Panc1 (cell line): ENCODE measurements at regions not wholly inside any gene's neighbourhood (a gene's known extent, or its start where the extent isn't known, plus 50 kb on each side); places are given as distances from the start of the nearest gene placed in this dataset.

Experiments
- ATAC-seq: fragments of 200-7000 bp; cut with Tn5 transposase; 2 replicates; pipeline ENCODE4 v1.9.1; 2020; ENCODE audit warnings: mild to moderate bottlenecking, moderate library complexity
- BruUV-seq: library from RNA; stranded (reverse); fragments of 400-500 nt; replicated peaks from 2 replicates; lab custom pipeline; 2021; lab: Mats Ljungman, UMichigan
- CTCF ChIA-PET: fragments of 300-600 bp; sonication (Branson Sonifier 250); formaldehyde crosslinking; loops from one replicate; lab custom pipeline; 2022; ENCODE audit warnings: antibody characterized with exemption; lab: Charles Lee
- POLR2A ChIA-PET: fragments of 300-600 bp; sonication (Branson Sonifier 250); formaldehyde crosslinking; loops from one replicate; lab custom pipeline; 2022; ENCODE audit warnings: antibody characterized with exemption; lab: Charles Lee
- DNase-seq: peaks from one replicate; pipeline ENCODE4 v3.0.0-alpha.2; 2010; ENCODE audit warnings: low read depth, low spot score
- H3K27ac ChIP-seq: 2 replicates; pipeline ENCODE4 v1.5.1; 2011; ENCODE audit warnings: mild to moderate bottlenecking, low read length, inconsistent platforms
- H3K27me3 ChIP-seq: fragments of 200-500 bp; sonication (Bioruptor generic); 2 replicates; pipeline ENCODE4 v1.6.0; 2014; ENCODE audit warnings: low read length, inconsistent platforms; ENCODE audit not compliant: control insufficient read depth, insufficient read depth
- H3K36me3 ChIP-seq: fragments of 200-500 bp; sonication (Bioruptor generic); 2 replicates; pipeline ENCODE4 v1.5.1; 2014; ENCODE audit warnings: inconsistent platforms, mild to moderate bottlenecking, low read length, moderate library complexity; ENCODE audit not compliant: control insufficient read depth, insufficient read depth
- H3K4me1 ChIP-seq: 2 replicates; pipeline ENCODE4 v1.5.1; 2011; ENCODE audit warnings: inconsistent platforms, mild to moderate bottlenecking, low read length, moderate library complexity; ENCODE audit not compliant: control insufficient read depth, insufficient read depth
- H3K4me3 ChIP-seq, 2 experiments: 2 replicates each; pipeline ENCODE4 v1.5.1; 2011 to 2012; ENCODE audit warnings: low read depth in 2 of 2, low read length in 2 of 2, mild to moderate bottlenecking in 2 of 2, inconsistent platforms in 1 of 2, moderate library complexity in 1 of 2
- H3K9me3 ChIP-seq: fragments of 200-500 bp; sonication (Bioruptor generic); 2 replicates; pipeline ENCODE4 v1.5.1; 2014; ENCODE audit warnings: low read depth, mild to moderate bottlenecking, inconsistent platforms, low read length, moderate library complexity; ENCODE audit not compliant: control insufficient read depth, insufficient read depth
- CTCF ChIP-seq: fragments of 450-650 bp; IDR thresholded peaks from 2 replicates; pipeline ENCODE4 v1.5.1; 2017; ENCODE audit warnings: mild to moderate bottlenecking
- POLR2AphosphoS5 ChIP-seq: IDR thresholded peaks from 2 replicates; pipeline ENCODE4 v1.6.1; 2012; ENCODE audit warnings: mild to moderate bottlenecking, low read depth, low read length, moderate library complexity
- REST ChIP-seq, 2 experiments: IDR thresholded peaks; 2 replicates each; pipeline ENCODE4 v1.6.1; 2011 to 2012; ENCODE audit warnings: low read depth in 2 of 2, control low read depth in 1 of 2, low read length in 1 of 2, mild to moderate bottlenecking in 1 of 2, moderate library complexity in 1 of 2; ENCODE audit not compliant: insufficient read depth in 1 of 2
- SIN3A ChIP-seq: IDR thresholded peaks from 2 replicates; pipeline ENCODE4 v1.6.1; 2012; ENCODE audit warnings: low read depth, mild to moderate bottlenecking, low read length, moderate library complexity, borderline replicate concordance; ENCODE audit not compliant: insufficient read depth
- TCF7L2 ChIP-seq: IDR thresholded peaks from 2 replicates; pipeline ENCODE4 v1.6.1; 2011; ENCODE audit warnings: mild to moderate bottlenecking, low read depth, low read length, inconsistent platforms
- in situ Hi-C: cut with HindIII; loops from 2 replicates; pipeline ENCODE4 v1.10.0; 2016; ENCODE audit warnings: low sequenced_read_pairs, low pct_unique_long_range_greater_than_20kb
- intact Hi-C: fragments of 100-400 bp; cut with micrococcal nuclease; formaldehyde crosslinking; loops from one replicate; pipeline ENCODE4 v1.10.0; 2022; ENCODE audit not compliant: unreplicated experiment

- intact Hi-C loops: no loop called here
- Histone ChIP-seq H3K9me3 (no peaks in the 10 kb centered on the region), H3K36me3 (no peaks in the 10 kb centered on the region), H3K4me3 (no peak overlapping the region), H3K4me1 (no peaks in the 10 kb centered on the region), H3K27me3 (peaks cover 6% of the 10 kb centered on the region; the same call in 1 of the 2 replicates), H3K27ac (no peak overlapping the region)
- in situ Hi-C loops: no loop called here
- no peak for TF ChIP-seq CTCF
- TF ChIP-seq REST (IDR thresholded peaks at IDR 0.05; ENCODE audit: insufficient read depth in 1 of 2, low read depth in 2 of 2, low read length in 1 of 2): no peak
- TF ChIP-seq SIN3A: no peak
- no peak for TF ChIP-seq POLR2AphosphoS5
- TF ChIP-seq TCF7L2: no peak
- POLR2A ChIA-PET: no interaction called here
- DNase-seq (no peak), ATAC-seq (no peak)
- BruUV-seq: no TSS peak
- CTCF ChIA-PET: no interaction called here
Observed at GRCh38 chr20:48564982-48565539, 262.7 kb downstream of the PREX1 start.

- Histone ChIP-seq H3K4me3 (no peak overlapping the region), H3K27ac (no peak overlapping the region), H3K4me1 (no peaks in the 10 kb centered on the region), H3K36me3 (no peaks in the 10 kb centered on the region), H3K9me3 (no peaks in the 10 kb centered on the region), H3K27me3 (peaks cover 3% of the 10 kb centered on the region; the same call in 1 of the 2 replicates)
- intact Hi-C loops (no loop called here), in situ Hi-C loops (no loop called here)
- BruUV-seq: no TSS peak
- DNase-seq (no peak), ATAC-seq (no peak)
- ChIA-PET CTCF (no interaction called here), POLR2A (no interaction called here)
- no peak for TF ChIP-seq POLR2AphosphoS5
- TF ChIP-seq SIN3A: no peak
- no peak for TF ChIP-seq TCF7L2
- TF ChIP-seq REST (IDR thresholded peaks at IDR 0.05; ENCODE audit: insufficient read depth in 1 of 2, low read depth in 2 of 2, low read length in 1 of 2): no peak
- TF ChIP-seq CTCF: no peak
Observed at GRCh38 chr20:48563191-48563870, 264.5 kb downstream of the PREX1 start.
